GM19025 (cell line): ENCODE measurements at regions not wholly inside any gene's neighbourhood (a gene's known extent, or its start where the extent isn't known, plus 50 kb on each side); places are given as distances from the start of the nearest gene placed in this dataset.
A peak's percentile ranks its signal among the peaks of the same experiment; 100 is the strongest.
"Not testable (repeated sequence)": the region's sequence is repeated elsewhere in the genome, so short reads cannot be mapped to it uniquely, and the experiment has no call there.

Experiments used
- ATAC-seq: cut with Tn5 transposase; IDR thresholded peaks from one replicate; pipeline ENCODE4 v1.9.1; 2021; ENCODE audit warnings: mild to moderate bottlenecking, low read depth, moderate library complexity; ENCODE audit not compliant: unreplicated experiment

DNA sequence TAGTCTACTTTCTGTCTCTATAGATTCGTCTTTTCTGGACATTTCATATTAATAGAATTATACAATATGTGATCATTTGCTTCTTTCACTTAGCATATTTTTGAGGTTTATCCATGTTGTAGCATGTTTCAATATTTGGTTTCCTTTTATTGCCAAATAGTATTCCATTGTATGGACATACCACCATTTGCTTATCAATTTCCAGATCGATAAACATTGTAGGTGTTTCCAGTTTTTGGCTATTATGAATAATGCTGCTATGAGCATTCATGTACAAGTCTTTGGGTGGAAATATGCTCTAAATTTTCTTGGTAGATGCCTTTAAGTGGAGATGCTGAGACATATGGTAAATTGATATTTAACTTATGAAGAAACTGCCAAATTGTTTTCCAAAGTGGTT, 114.1 kb downstream of the RND3 start:
- ATAC-seq: no peak

DNA sequence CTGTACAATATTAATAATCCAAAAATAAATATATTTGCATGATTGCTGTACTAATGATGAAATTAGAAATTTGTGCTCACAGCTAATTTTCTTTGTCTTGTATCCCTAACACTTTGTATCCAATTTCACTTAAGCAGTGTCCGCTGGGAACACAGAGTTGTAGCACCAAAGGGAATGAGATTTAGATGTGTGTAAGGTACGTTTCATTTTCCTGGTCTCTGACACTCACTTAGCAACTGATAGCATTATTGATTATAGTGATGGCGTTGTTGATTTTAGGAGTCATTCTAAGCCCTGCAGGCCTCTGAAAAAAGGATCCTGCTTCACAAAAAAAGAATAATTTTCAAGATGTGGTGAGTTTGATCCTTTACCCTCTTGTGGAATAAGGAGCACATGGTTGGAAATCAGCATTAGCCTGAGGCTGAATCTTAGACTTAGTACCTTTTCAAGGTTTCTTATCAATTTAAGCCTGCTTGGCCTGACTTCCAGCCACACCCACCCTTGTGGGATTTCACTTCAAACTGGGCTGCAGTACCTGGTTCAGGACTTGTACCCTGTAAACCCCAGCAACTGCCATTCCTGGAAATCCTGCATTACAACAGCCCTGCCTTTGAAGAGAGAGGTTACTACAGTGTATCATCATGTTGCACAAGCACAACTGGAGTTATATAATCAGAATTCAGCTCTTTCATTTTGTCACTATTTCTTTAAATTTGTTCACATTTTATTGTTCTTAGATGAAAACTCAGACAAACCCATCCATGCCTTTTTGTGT, 116.2 kb downstream of the RND3 start:
- ATAC-seq: no peak

DNA sequence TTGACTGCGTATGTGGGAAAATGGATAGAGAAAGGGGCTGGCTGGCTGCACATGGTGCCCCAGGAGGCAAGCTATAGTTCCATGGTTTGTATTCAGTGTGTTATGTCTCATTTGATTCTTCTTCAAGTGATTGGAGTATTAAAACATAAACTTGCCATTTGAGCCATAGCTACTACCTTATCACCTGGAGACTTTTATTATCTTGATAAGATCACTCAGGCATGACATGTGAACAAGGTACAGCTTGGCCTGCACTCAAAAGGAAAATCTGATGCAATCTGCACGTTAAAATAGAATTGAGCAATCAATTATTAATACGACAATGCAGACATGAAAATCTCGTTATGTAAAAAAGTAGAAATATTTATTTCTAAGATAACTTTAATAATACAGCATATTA, 116.9 kb downstream of the RND3 start:
- no peak for ATAC-seq

DNA sequence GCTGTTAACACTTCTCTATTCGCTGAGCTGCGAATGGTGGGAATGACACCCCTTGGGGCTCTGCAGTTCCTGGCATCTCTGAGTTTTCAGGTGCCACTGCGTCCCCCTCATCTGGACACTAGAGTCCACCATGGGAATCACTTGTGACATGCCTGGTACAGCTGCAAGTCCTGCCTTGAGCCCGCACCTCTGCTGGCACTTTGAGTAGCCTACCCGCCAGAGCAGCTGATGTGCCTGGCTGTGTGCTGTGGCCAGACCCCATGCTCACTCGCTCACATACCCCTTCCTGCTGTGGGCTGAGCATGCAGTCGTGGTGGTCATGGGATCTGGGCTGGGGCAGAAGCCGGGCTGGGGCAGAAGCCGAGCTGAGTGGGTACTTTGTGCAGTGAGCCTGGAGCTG, 117.6 kb downstream of the RND3 start:
- no peak for ATAC-seq

DNA sequence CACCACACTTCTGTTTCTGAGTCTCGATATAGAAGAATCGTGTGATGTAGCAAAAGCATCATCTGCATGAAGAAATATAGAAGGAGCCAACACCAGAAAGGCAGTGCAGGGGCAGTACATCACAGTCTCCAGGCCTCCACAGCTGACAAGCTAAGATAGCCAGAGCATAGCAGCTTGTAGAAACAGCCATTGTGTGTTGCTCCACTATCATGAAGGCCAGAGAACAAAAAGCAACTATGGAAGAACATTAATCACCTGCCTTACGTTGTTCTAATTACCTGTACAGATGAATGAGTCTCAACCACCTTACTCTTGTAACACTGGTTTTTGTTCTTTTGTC, 129.0 kb downstream of the RND3 start:
- ATAC-seq: no peak

DNA sequence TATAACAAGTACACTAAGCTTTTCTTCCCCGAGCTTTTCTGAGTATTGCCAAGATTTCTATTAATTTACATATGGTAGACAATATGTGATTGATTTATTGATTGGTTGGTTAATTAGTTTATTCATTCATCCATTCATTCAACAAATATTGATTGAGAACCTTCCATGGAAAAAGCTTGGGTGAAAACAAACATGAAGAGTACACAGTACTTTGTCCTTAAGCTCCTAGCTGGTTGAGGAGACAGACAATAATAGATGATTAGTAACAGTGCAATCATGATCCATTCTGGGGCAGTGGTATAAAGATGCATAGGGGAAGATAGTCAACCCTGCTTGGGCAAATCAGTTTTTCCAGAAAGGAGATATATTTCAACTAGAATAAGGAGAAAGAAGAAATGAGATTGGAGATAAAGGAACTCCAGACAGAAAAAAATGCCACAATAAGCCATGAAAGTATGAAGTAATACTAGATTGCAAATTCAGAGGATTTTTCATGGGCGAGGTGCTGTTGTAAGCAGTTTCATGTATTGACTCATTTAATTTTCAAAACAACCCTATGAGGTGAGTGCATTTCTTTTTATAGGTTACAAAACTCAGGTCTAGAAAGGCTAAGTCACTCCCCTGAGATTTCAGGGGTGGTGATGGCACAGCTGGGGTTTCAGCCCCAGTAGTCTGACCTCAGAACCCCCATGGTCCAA, 129.5 kb downstream of the RND3 start:
- ATAC-seq: peak; percentile 93

DNA sequence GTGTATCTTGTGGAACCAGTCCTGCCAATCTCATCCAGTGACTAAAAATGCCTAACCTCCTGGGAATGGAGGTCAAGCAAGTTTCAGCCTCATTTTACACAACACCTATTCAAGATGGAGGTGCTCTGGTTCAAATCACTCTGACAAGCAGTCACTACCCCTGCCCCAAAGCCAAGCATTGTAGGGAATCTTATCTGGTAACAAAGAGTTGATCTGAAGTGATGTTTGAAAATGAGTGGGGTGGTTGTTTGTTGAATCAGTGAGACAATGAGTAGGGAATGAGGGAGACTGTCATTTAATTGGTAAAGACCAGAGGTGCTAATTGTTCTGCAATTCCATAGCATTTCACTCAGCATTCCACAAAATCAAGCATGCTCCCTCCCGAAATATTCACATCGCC, 132.0 kb downstream of the RND3 start:
- ATAC-seq: no peak

DNA sequence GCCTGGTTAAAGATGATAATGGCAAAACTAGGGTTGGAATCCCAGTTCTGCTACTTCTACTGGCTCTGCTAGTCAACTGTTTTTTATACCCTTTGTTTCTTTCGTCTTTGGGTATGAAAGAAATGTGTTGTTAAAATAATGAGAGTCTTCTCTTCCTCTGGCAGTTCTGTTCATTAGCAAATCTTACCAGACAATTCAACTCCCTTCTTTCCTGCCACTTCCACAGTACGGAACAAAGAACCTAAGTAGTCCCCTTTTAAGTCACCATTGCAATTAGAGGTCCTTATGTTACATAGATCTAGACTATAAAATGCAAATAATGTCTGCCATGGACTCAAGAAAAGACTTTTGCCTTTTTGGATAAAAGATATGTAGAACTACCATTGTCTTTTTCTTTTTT, 134.1 kb downstream of the RND3 start:
- no peak for ATAC-seq

DNA sequence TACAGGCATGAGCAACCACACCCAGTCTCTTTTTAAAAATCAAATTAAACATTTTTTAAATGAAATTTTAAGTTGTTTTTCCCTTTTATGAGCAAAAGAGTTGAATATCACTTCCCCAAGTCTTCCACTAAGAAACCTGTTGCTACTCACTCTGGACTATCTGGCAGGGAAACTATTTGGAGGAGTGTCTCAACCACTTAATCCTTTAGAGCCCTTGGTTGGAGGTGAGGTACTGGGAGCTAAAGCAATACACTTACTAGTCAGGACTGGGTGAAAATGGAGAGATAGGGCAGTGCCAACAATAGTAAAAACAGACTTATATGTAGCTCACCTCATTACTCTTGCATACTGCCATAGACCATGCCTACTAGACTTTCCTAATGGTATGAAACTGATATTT, 135.5 kb downstream of the RND3 start:
- ATAC-seq: no peak

DNA sequence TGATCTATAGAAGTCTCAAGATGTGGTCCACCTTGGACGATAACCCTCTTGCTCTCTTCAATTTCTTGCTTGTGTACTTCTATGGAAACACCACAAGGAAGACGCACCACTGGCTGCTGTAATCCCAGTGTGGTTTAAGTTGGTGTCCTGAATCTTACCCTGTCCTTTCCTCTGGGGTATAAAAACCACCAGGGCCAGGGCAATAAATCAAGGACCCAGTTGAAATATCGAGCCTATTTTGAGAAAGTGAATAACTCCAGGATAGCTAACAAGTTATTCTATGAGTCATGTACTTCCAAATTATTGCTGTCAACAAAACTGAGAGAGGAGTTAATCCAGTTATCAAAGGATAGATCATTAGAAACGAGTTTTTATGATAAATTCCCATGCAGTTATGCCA, 137.0 kb downstream of the RND3 start:
- ATAC-seq: no peak

DNA sequence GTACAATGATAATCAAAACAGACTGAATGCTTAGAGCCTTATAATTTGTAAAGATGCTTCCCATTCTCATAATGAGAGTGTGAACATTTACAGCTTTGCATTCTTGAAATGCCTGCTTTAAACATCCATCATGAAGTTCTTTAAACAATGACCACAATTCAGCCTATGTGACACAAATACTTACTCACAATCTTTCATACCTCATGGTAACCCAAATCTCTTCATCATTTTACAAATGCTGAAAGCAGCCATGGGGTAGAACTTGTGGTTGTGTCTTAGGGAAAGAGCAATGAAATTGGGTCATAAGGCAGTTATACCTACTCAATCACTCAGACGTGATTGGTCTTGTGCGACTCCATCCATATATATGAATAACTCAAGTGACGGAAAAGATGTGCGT, 140.7 kb downstream of the RND3 start:
- ATAC-seq: no peak

DNA sequence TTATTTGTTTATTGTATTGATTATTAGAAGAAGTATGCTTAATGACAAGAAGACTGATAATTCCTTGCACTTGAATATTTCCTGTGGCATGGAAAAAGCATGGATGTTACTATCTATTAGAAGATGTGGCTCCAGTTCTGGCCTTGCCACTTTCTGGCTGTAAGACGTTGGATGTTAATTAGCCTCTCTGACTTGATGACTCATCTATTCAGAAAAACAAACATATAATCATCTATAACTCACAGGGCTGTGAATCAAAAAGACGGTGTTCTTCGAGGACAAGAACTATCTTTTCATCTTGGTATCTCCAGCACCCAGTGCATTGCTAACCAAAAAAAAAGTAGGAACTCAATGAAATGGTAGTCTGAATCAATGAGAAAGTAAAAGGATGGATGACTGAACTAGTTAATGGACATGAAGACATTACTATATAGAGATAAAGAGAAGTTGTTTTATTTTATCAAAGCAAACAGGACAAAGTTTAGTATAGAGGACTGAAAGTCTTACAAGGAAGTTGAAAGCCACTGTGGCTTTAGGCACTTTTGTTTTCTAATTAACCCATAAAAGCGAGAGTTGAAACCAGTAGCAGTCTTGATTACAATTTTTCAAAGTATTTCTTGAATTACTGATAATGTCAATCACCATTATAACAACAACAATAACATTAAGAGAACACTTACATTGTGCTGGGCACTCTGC, 145.3 kb downstream of the RND3 start:
- no peak for ATAC-seq

DNA sequence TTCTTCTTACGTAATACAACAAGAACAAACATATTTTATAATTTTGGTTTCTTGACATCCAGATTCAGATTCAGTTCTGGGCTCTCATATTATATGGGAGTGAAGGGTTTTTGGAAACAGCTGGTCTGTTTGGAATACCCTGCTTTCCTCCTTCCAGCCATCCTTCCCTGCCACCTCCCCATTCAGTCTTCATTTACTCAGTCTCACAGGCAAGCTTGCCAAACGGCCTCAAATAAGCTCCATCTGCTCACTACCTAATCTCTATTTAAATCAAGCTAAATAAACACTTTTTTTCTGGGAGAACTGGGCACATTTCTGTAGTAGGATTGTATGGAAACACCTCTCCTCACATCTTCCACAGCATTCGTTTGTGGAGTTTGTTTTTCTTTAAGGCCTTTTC, 147.5 kb downstream of the RND3 start:
- ATAC-seq: no peak

DNA sequence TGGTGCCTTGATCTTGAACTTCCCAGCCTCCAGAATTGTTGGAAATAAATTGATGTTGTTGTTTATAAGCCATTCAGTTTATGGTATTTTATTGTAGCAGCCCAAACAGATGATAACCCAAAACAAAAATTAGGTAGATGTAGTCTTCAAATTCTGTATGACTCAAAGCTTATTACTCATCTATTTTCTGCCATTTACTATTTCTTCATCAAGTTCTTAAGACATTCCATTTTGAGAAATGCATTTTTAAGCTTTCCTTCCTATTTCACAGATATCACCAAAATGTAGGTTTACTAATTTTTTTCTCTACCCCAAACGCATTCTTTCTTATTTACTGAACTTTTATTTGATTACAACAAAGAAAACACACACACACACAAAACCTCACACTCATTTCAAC, 148.2 kb downstream of the RND3 start:
- ATAC-seq: no peak

DNA sequence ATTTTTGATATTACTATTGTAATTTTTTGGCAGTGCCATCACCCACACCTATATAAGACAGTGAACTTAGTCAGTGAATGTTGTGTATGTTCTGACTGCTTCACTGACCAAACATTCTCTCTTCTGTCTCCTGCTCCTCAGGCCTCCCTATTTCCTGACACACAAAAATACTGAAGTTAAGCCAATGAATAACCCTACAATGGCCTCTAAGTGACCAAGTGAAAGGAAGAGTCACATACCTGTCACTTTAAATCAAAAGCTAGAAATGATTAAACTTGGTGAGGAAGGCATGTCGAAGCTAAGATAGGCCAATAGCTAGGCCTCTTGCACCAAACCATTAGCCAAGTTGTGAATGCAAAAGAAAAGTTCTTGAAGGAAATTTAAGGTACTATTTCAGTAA, 151.9 kb downstream of the RND3 start:
- no peak for ATAC-seq

DNA sequence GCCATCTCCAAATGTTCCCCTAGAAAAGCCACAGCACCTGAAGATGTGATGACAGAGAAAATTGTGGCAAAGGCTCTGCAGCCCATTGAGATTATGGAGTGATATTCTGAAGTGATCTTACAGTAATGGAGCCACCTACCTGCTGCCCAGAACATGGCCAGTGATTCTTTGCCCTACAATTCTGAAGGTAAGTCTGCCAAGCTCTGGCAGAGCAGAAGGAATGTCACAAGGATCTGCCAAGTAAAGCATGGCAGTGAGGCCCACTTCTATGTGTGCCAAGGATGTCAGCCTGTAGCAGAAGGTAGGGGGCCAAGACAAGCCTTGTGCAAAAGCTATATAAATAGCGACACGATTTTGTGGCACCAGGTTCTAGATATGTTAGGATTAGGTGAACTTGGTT, 155.1 kb downstream of the RND3 start:
- no peak for ATAC-seq

DNA sequence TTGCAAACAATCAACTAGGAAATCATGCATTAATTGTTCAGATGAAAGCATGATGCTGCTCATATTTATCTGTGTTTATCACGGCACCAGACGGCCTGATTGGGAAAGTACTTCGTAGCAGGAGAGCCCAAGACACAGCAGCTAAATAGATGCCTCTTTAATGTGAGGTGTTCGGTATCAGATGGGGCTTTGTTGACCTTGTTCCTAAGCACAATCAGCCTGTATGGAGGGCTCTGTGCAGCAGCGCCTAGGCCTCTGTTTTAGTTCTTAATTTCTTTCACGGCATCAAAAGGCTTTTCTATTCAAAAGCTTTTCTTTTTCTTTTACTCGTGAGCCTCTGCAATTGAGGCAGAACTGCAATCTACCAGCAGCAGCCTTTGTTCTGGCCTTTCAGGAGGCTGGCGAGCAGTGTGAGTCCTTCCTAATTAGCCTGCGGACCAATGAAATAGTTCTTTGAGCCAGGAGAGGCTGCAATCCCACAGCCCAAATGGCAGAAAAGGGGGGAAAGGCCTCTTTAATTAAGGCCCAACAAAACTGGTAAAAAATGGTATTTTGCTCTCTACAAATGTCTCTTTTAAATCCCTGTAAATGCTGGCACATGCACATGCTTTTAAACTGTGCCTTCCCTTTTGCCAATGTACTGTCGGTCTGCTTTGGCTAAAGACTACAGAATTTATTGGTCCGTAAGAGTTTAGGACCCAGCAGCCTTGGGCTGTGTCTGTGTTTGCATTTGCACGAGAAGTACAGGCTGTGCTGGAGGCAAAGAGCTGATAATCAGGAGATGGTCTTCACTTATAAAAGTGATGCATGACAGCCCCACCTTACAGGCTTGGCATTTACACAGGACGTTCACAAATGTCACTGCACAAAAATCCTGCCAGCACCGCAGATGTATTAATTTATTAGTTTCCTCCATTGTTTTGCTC, 159.6 kb downstream of the RND3 start:
- no peak for ATAC-seq

DNA sequence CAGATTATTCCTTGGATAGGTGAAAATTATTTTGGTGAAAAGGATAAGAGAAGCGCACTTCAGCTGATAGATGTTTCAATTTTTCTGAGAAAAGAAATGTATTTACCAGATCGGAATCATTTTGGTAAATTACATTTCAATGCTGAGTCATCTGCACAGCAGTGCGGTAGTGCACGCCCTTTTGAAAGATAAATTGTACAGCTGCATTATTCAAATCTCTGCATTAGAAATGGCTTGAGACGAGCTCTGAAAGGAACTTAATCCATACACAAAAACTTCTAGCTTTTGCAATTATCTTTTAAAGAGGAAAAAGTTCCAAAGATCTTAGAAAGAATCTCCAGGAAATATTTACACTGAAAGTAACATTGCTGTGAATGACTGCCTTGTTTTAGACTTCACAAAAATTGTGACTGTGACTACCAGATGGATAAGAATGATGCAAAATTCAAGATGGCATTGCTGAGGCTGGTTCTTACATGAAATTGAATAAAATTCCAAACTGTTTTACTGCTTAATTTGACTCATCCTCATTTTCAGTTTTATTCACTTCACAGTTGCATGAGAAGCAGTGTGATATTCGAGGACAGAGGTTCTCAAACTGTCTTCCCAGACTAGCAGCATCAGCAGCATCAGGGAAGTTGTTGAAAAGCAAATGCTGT, 161.7 kb downstream of the RND3 start:
- ATAC-seq: no peak

DNA sequence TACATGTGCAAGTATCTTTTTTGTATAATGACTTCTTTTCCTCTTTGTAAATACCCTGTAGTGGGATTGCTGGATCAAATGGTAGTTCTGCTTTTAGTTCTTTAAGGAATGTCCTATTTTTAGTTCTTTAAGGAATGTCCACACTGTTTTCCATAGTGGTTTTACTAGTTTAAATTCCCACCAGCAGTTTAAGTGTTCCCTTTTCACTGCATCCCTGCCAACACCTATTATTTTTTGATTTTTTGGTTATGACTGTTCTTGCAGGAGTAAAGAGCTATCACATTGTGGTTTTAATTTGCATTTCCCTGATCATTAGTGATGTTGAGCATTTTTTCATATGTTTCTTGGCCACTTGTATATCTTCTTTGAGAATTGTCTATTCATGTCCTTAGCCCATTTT, 164.4 kb downstream of the RND3 start:
- not testable (repeated sequence) for ATAC-seq

DNA sequence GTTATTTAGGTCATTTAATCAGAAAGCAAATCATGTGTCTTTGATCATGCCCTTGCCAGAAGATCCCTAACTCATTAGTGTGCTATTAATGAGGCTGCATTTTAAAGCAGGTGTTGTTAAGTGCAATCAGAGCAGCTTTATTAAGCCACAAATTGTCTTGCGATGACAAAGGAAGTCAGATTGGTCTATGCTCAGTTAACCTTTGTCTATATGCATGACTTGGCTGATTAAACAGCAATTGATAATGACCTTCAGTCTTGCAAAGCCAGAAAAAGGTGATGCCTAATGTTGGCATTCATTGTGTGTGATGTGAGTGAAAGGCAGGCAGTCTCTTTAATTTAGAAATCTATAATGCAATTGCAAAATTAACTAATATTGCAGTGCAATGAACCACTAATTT, 166.9 kb downstream of the RND3 start:
- no peak for ATAC-seq
